Omental fat pad (tissue), 3 donors: ENCODE measurements at regions not wholly inside any gene's neighbourhood (a gene's known extent, or its start where the extent isn't known, plus 50 kb on each side); places are given as distances from the start of the nearest gene placed in this dataset.

ENCODE experiments used
- ATAC-seq: fragments of 150-250 bp; one replicate; pipeline ENCODE4 v1.9.1; 2016; ENCODE audit warnings: mild to moderate bottlenecking, moderate library complexity; ENCODE audit not compliant: low FRiP score
- DNase-seq: peaks from one replicate; pipeline ENCODE4 v3.0.0-alpha.2; 2019; ENCODE audit warnings: low spot score
- CTCF ChIP-seq, 3 donors: fragments of 450-650 bp; IDR thresholded peaks; one replicate each; pipeline ENCODE4 v1.5.1; 2016 to 2017; ENCODE audit warnings: antibody characterized with exemption in 3 of 3, mild to moderate bottlenecking in 3 of 3, moderate library complexity in 2 of 3

- DNase-seq (no peak), ATAC-seq (no peak)
- no peak for TF ChIP-seq CTCF (IDR thresholded peaks at IDR 0.05)
Observed at GRCh38 chr5:155082401-155082800, 68.8 kb downstream of the KIF4B start.

GRCh38 chr5:155085282-155085989, 71.9 kb downstream of the KIF4B start:
- DNase-seq (no peak), ATAC-seq (no peak)
- TF ChIP-seq CTCF (IDR thresholded peaks at IDR 0.05): no peak

GRCh38 chr5:155087036-155087435, 73.5 kb downstream of the KIF4B start:
- DNase-seq (no peak), ATAC-seq (no peak)
- no peak for TF ChIP-seq CTCF (IDR thresholded peaks at IDR 0.05)

GRCh38 chr5:155088811-155089210, 75.3 kb downstream of the KIF4B start:
- ATAC-seq: no peak
- TF ChIP-seq CTCF (IDR thresholded peaks at IDR 0.05): no peak
- DNase-seq: no peak

GRCh38 chr5:155089643-155090042, 76.1 kb downstream of the KIF4B start:
- no peak for DNase-seq
- no peak for TF ChIP-seq CTCF (IDR thresholded peaks at IDR 0.05)
- ATAC-seq: no peak

- no peak for TF ChIP-seq CTCF (IDR thresholded peaks at IDR 0.05)
- no peak for DNase-seq
- no peak for ATAC-seq
Observed at GRCh38 chr5:155091063-155091648, 77.6 kb downstream of the KIF4B start.
